ENCODE measurements at regions not wholly inside any gene's neighbourhood (a gene's known extent, or its start where the extent isn't known, plus 50 kb on each side); places are given as distances from the start of the nearest gene placed in this dataset.

DNA sequence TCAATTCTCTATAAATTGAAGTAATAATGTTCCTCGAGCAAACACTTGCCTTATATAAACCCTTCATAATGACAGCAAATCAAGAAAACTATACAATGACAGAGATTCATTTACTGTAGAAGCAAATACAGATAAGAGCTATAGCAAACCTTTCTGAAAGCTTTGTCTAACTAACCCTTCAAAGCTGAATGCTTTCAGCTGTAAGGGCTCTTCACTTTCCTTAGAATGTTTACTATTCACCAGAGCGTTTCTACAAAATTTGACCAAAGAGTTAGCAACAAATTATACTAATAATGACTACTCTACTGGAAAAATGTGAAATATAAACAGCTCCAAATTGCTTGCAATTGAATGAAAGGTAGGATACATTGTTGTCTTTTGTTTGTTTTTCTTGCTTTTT, 218.1 kb downstream of the SLITRK5 start:
- no peak for TF ChIP-seq POLR2A (IDR thresholded peaks at IDR 0.05)
- TF ChIP-seq, protein P1, sequence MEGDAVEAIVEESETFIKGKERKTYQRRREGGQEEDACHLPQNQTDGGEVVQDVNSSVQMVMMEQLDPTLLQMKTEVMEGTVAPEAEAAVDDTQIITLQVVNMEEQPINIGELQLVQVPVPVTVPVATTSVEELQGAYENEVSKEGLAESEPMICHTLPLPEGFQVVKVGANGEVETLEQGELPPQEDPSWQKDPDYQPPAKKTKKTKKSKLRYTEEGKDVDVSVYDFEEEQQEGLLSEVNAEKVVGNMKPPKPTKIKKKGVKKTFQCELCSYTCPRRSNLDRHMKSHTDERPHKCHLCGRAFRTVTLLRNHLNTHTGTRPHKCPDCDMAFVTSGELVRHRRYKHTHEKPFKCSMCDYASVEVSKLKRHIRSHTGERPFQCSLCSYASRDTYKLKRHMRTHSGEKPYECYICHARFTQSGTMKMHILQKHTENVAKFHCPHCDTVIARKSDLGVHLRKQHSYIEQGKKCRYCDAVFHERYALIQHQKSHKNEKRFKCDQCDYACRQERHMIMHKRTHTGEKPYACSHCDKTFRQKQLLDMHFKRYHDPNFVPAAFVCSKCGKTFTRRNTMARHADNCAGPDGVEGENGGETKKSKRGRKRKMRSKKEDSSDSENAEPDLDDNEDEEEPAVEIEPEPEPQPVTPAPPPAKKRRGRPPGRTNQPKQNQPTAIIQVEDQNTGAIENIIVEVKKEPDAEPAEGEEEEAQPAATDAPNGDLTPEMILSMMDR (IDR thresholded peaks at IDR 0.05) = no peak

Measured in vagina (tissue), 2 donors.